Chondrocyte (in vitro differentiated cells): ENCODE measurements at regions not wholly inside any gene's neighbourhood (a gene's known extent, or its start where the extent isn't known, plus 50 kb on each side); places are given as distances from the start of the nearest gene placed in this dataset.

Source experiments
- DNase-seq: peaks from one replicate; pipeline ENCODE4 v3.0.0; 2021; ENCODE audit warnings: mixed read lengths, low spot score
- H3K27ac Mint-ChIP-seq: one replicate; pipeline ENCODE4 v1.8.0; 2021; ENCODE audit warnings: mild to moderate bottlenecking, moderate library complexity, mixed read lengths; ENCODE audit not compliant: unreplicated experiment
- H3K27me3 Mint-ChIP-seq: 2 replicates; pipeline ENCODE4 v1.8.0; 2021; ENCODE audit warnings: low read depth, mixed read lengths
- H3K36me3 Mint-ChIP-seq: 2 replicates; pipeline ENCODE4 v1.8.0; 2021; ENCODE audit warnings: low read depth, mixed read lengths
- H3K4me1 Mint-ChIP-seq: 2 replicates; pipeline ENCODE4 v1.8.0; 2021; ENCODE audit warnings: low read depth, mild to moderate bottlenecking, mixed read lengths
- H3K4me3 Mint-ChIP-seq: one replicate; pipeline ENCODE4 v1.8.0; 2021; ENCODE audit warnings: mild to moderate bottlenecking, moderate library complexity, mixed read lengths; ENCODE audit not compliant: unreplicated experiment
- H3K9me3 Mint-ChIP-seq: 2 replicates; pipeline ENCODE4 v1.8.0; 2021; ENCODE audit warnings: low read depth, mixed read lengths
- TF ChIP-seq, protein P1 (sequence below): fragments of 200-600 bp; sonication (generic); IDR thresholded peaks from 2 replicates; pipeline ENCODE4 v1.5.0; 2021; ENCODE audit warnings: antibody characterized with exemption, mild to moderate bottlenecking, moderate library complexity

DNA sequence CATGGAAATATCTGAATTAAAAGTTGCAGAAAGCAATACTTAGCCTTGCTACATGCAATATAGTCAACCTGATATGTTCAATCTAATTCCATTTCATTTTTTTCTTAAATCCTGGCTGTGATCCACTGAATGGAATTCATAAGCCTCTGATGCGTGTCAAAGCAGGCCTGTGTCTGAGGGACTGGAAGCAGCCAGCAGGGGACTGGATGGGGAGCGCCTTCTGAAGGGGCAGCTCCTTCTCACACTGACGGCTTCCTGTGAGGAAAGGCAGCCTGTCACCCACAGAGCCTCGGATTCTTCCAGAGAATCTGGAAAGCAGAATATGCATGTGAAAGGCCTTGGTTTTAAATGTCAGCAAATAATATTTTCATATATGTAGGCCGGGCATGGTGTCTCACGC, 73.5 kb downstream of the KCNF1 start:
- Mint-ChIP-seq H3K4me3 (no peak overlapping the region), H3K9me3 (no peaks in the 10 kb centered on the region)
- TF ChIP-seq, protein P1, sequence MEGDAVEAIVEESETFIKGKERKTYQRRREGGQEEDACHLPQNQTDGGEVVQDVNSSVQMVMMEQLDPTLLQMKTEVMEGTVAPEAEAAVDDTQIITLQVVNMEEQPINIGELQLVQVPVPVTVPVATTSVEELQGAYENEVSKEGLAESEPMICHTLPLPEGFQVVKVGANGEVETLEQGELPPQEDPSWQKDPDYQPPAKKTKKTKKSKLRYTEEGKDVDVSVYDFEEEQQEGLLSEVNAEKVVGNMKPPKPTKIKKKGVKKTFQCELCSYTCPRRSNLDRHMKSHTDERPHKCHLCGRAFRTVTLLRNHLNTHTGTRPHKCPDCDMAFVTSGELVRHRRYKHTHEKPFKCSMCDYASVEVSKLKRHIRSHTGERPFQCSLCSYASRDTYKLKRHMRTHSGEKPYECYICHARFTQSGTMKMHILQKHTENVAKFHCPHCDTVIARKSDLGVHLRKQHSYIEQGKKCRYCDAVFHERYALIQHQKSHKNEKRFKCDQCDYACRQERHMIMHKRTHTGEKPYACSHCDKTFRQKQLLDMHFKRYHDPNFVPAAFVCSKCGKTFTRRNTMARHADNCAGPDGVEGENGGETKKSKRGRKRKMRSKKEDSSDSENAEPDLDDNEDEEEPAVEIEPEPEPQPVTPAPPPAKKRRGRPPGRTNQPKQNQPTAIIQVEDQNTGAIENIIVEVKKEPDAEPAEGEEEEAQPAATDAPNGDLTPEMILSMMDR, result no peak

DNA sequence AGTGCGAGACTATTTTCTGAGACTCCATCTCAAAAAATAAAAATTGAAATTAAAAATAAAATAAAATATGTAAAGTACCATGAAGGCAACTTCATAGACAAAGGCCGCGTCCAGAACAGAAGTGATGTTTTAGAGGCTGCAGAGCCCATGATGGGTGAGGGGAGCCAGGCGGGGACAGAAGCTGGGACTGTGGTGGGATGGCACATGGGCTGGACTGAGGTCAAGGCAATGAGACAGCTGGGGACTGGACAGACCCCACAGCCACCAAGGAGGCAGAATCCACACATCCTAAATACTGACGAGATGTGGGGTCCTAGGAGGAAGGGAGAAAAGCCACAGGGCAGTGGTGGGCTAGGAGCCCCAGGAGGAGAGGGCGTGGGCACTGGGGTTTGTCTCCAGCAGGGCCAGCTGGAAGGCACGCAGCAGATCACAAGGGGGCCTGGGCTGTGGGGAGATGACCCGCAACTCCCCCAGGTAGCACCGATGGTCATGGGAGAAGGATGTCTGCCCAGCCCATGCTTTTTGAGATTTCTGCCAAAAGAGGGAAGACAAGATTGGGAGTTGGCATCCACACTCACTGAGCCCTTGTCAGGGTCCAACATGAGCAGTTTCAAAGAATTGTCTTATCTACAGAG, 74.3 kb downstream of the KCNF1 start:
- TF ChIP-seq, protein P1, result no peak
- no peak overlapping the region for H3K4me3 Mint-ChIP-seq
- DNase-seq, result no peak
- H3K9me3 Mint-ChIP-seq, result no peaks in the 10 kb centered on the region
- no peaks in the 10 kb centered on the region for H3K4me1 Mint-ChIP-seq
- peaks cover 4% of the 10 kb centered on the region for H3K27me3 Mint-ChIP-seq
- H3K36me3 Mint-ChIP-seq, result no peaks in the 10 kb centered on the region
- no peak overlapping the region for H3K27ac Mint-ChIP-seq

More for the DNA sequence above, 73.5 kb downstream of the KCNF1 start:
- Mint-ChIP-seq H3K36me3 (no peaks in the 10 kb centered on the region), H3K4me1 (no peaks in the 10 kb centered on the region), H3K27me3 (peaks cover 4% of the 10 kb centered on the region), H3K27ac (no peak overlapping the region)
- DNase-seq, result no peak

DNA sequence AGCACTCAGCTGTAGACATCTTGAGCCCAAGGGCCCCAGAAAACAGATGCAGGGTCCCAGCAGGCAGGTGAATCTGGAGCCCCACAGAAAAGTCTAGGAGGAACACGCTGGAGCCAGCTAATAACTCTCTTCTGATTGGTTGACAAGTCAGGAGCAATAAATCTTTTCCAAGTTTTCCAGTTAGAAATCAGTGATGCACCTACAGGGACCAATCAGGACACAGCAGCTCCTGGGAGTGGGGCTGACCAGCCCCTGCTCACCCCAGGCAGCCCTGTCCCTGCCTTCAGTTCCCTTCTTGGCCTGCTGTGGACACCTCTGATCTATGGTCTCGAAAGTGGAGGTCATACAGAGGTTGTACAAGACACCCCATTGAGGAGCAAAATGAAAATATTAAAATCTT, 75.7 kb downstream of the KCNF1 start:
- no peak for DNase-seq
- TF ChIP-seq, protein P1, result no peak
- Mint-ChIP-seq H3K4me3 (no peak overlapping the region), H3K27ac (no peak overlapping the region), H3K4me1 (no peaks in the 10 kb centered on the region), H3K36me3 (no peaks in the 10 kb centered on the region), H3K9me3 (no peaks in the 10 kb centered on the region), H3K27me3 (peaks cover 5% of the 10 kb centered on the region)

DNA sequence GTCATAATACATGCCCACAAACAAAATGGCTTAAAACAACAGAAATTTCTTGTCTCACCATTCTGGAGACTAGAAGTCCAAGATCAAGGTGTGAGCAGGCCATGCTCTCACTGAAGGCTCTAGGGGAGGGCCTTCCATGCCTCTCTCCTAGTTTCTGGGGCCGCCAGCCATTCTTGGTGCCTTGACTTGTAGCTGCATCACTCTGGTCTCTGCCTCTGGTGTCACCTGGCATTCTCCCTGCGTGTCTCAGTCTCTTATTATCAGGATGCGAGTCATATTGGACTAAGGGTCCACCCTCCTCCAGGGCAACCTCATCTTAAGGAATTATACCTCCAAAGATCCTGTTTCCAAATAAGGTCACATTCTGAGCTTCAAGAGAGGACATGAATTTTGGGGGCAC, 76.1 kb downstream of the KCNF1 start:
- Mint-ChIP-seq H3K9me3 (no peaks in the 10 kb centered on the region), H3K36me3 (no peaks in the 10 kb centered on the region), H3K4me1 (no peaks in the 10 kb centered on the region), H3K27me3 (peaks cover 6% of the 10 kb centered on the region), H3K4me3 (no peak overlapping the region), H3K27ac (no peak overlapping the region)
- no peak for DNase-seq
- TF ChIP-seq, protein P1, result no peak

DNA sequence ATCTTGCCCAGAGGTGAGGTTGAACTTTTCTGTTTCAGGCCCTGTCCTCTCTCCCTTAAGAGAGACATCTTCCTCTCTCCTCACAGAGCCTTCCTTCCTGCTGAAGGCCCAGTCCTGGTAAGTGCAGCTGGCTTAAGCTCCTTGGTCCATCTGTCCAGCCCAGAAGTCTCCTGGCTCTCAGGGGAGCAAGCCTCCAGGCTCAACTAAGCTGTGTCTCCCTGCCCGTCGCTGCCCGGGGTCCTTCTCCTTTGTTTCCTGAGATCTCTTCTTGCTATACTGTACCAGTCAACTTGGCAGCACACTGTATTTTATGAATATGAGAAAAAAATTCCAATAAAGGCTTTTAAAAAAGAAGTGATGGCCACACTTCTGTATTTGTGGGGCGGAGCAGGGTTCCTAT, 77.4 kb downstream of the KCNF1 start:
- Mint-ChIP-seq H3K9me3 (no peaks in the 10 kb centered on the region), H3K27me3 (peaks cover 5% of the 10 kb centered on the region)

More for the DNA sequence above, 77.4 kb downstream of the KCNF1 start:
- TF ChIP-seq, protein P1, result no peak
- no peak for DNase-seq
- no peak overlapping the region for H3K27ac Mint-ChIP-seq
- no peak overlapping the region for H3K4me3 Mint-ChIP-seq
- H3K36me3 Mint-ChIP-seq, result no peaks in the 10 kb centered on the region
- H3K4me1 Mint-ChIP-seq, result no peaks in the 10 kb centered on the region
